ENCODE measurements at regions not wholly inside any gene's neighbourhood (a gene's known extent, or its start where the extent isn't known, plus 50 kb on each side); places are given as distances from the start of the nearest gene placed in this dataset.
A peak's percentile ranks its signal among the peaks of the same experiment; 100 is the strongest.

- peak; percentile 73 for TF ChIP-seq ZNF263 (CRISPR knock-in tag; IDR thresholded peaks at IDR 0.05)
- TF ChIP-seq, protein P1, sequence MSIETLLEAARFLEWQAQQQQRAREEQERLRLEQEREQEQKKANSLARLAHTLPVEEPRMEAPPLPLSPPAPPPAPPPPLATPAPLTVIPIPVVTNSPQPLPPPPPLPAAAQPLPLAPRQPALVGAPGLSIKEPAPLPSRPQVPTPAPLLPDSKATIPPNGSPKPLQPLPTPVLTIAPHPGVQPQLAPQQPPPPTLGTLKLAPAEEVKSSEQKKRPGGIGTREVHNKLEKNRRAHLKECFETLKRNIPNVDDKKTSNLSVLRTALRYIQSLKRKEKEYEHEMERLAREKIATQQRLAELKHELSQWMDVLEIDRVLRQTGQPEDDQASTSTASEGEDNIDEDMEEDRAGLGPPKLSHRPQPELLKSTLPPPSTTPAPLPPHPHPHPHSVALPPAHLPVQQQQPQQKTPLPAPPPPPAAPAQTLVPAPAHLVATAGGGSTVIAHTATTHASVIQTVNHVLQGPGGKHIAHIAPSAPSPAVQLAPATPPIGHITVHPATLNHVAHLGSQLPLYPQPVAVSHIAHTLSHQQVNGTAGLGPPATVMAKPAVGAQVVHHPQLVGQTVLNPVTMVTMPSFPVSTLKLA (IDR thresholded peaks at IDR 0.05) = no peak
- peak in 1 of 2 experiments; percentile 86; a peak in 2 of 4 replicates for TF ChIP-seq ATF4 (CRISPR knock-in tag; IDR thresholded peaks at IDR 0.05)
- TF ChIP-seq TERF1 (CRISPR knock-in tag; IDR thresholded peaks at IDR 0.05) = no peak
- TF ChIP-seq ZNF460 (CRISPR knock-in tag; IDR thresholded peaks at IDR 0.05; ENCODE audit: borderline replicate concordance) = peak; percentile 99
- TF ChIP-seq, protein P2, sequence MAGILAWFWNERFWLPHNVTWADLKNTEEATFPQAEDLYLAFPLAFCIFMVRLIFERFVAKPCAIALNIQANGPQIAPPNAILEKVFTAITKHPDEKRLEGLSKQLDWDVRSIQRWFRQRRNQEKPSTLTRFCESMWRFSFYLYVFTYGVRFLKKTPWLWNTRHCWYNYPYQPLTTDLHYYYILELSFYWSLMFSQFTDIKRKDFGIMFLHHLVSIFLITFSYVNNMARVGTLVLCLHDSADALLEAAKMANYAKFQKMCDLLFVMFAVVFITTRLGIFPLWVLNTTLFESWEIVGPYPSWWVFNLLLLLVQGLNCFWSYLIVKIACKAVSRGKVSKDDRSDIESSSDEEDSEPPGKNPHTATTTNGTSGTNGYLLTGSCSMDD (CRISPR knock-in tag; IDR thresholded peaks at IDR 0.05) = no peak
- TF ChIP-seq DMTF1 (CRISPR knock-in tag; IDR thresholded peaks at IDR 0.05) = no peak
- no peak for TF ChIP-seq ZNF282 (IDR thresholded peaks at IDR 0.05; ENCODE audit: partially characterized antibody)
- no peak for TF ChIP-seq ZNF790 (CRISPR knock-in tag; IDR thresholded peaks at IDR 0.05; ENCODE audit: borderline replicate concordance)
- TF ChIP-seq ZNF441 (CRISPR knock-in tag; IDR thresholded peaks at IDR 0.05; ENCODE audit: borderline replicate concordance) = no peak
- TF ChIP-seq RNF219 (CRISPR knock-in tag; IDR thresholded peaks at IDR 0.05) = no peak
- TF ChIP-seq, protein P3, sequence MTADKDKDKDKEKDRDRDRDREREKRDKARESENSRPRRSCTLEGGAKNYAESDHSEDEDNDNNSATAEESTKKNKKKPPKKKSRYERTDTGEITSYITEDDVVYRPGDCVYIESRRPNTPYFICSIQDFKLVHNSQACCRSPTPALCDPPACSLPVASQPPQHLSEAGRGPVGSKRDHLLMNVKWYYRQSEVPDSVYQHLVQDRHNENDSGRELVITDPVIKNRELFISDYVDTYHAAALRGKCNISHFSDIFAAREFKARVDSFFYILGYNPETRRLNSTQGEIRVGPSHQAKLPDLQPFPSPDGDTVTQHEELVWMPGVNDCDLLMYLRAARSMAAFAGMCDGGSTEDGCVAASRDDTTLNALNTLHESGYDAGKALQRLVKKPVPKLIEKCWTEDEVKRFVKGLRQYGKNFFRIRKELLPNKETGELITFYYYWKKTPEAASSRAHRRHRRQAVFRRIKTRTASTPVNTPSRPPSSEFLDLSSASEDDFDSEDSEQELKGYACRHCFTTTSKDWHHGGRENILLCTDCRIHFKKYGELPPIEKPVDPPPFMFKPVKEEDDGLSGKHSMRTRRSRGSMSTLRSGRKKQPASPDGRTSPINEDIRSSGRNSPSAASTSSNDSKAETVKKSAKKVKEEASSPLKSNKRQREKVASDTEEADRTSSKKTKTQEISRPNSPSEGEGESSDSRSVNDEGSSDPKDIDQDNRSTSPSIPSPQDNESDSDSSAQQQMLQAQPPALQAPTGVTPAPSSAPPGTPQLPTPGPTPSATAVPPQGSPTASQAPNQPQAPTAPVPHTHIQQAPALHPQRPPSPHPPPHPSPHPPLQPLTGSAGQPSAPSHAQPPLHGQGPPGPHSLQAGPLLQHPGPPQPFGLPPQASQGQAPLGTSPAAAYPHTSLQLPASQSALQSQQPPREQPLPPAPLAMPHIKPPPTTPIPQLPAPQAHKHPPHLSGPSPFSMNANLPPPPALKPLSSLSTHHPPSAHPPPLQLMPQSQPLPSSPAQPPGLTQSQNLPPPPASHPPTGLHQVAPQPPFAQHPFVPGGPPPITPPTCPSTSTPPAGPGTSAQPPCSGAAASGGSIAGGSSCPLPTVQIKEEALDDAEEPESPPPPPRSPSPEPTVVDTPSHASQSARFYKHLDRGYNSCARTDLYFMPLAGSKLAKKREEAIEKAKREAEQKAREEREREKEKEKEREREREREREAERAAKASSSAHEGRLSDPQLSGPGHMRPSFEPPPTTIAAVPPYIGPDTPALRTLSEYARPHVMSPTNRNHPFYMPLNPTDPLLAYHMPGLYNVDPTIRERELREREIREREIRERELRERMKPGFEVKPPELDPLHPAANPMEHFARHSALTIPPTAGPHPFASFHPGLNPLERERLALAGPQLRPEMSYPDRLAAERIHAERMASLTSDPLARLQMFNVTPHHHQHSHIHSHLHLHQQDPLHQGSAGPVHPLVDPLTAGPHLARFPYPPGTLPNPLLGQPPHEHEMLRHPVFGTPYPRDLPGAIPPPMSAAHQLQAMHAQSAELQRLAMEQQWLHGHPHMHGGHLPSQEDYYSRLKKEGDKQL (CRISPR knock-in tag; IDR thresholded peaks at IDR 0.05; ENCODE audit: low read depth) = peak; percentile 89
- TF ChIP-seq TARDBP (CRISPR knock-in tag; IDR thresholded peaks at IDR 0.05) = peak; percentile 58; the same call in 1 of the 2 replicates
Measured at GRCh38 chr7:140249036-140249806, 72.4 kb upstream of the KDM7A start (continued).

All from HepG2 (cell line).